ENCODE measurements at regions not wholly inside any gene's neighbourhood (a gene's known extent, or its start where the extent isn't known, plus 50 kb on each side); places are given as distances from the start of the nearest gene placed in this dataset.

- Histone ChIP-seq H2BK120ac (replicated peaks; ENCODE audit: low read depth, low read length) (peak overlapping the region; percentile 24), H3K18ac (ENCODE audit: extremely low read depth, low read length) (peak overlapping the region; percentile 64; the same call in 1 of the 2 replicates), H3K56ac (replicated peaks; ENCODE audit: insufficient read length, low read depth, low read length) (no peak overlapping the region), H3K36me3 (ENCODE audit: control insufficient read depth in 2 of 4, insufficient read depth in 4 of 4, low read length in 3 of 4) (no peaks in the 10 kb centered on the region), H3K23me2 (ENCODE audit: low read depth, low read length) (no peaks in the 10 kb centered on the region), H3K9me3 (ENCODE audit: insufficient read depth in 2 of 2, low read depth in 1 of 2, low read length in 1 of 2) (peaks cover 6 to 10% of the 10 kb centered on the region in 2 experiments; a peak in 2 of 4 replicates), H4K5ac (ENCODE audit: insufficient read length, low read depth, low read length) (no peak overlapping the region), H3K4me3 (ENCODE audit: extremely low read depth in 1 of 4, insufficient read depth in 2 of 4, low read depth in 3 of 4, low read length in 4 of 4) (no peak overlapping the region; a peak in 1 of 8 replicates), H3K23ac (ENCODE audit: insufficient read length) (no peak overlapping the region), H2AK5ac (ENCODE audit: low read depth, low read length) (no peak overlapping the region), H4K8ac (ENCODE audit: extremely low read depth, insufficient read depth, low read length) (no peak overlapping the region), H3K4me1 (replicated peaks in 1 of 4; ENCODE audit: control insufficient read depth in 3 of 4, insufficient read depth in 4 of 4, low read length in 3 of 4) (peaks cover 5 to 30% (median 20%) of the 10 kb centered on the region in 4 experiments), H2AFZ (ENCODE audit: low read length) (no peak overlapping the region), H2BK5ac (ENCODE audit: low read depth, low read length) (no peak overlapping the region), H4K20me1 (replicated peaks in 1 of 2; ENCODE audit: control insufficient read depth in 1 of 2, insufficient read depth in 2 of 2, low read length in 2 of 2) (no peaks in the 10 kb centered on the region), H2BK12ac (ENCODE audit: low read depth, low read length) (peak overlapping the region; percentile 23; the same call in 1 of the 2 replicates), H2BK15ac (ENCODE audit: low read length) (peak overlapping the region; percentile 22; the same call in 1 of the 2 replicates), H3K14ac (ENCODE audit: insufficient read length) (no peak overlapping the region), H3K79me1 (ENCODE audit: low read depth, low read length) (no peaks in the 10 kb centered on the region), H3K9ac (replicated peaks in 1 of 4; ENCODE audit: extremely low read depth in 1 of 4, low read depth in 3 of 4, low read length in 3 of 4) (no peak overlapping the region), H3K27ac (ENCODE audit: low read depth, low read length) (no peak overlapping the region), H3K4me2 (ENCODE audit: insufficient read depth in 1 of 2, low read depth in 2 of 2, low read length in 2 of 2) (0 out of 4 replicates have a peak overlapping the region, but pooled peaks of 1 of the 2 experiments have one; percentile 52), H3K27me3 (replicated peaks in 1 of 4; ENCODE audit: control insufficient read depth in 3 of 4, extremely low read depth in 1 of 4, insufficient read depth in 3 of 4, low read length in 3 of 4) (no peaks in the 10 kb centered on the region), H2BK20ac (ENCODE audit: low read length) (peak overlapping the region; percentile 50; the same call in 1 of the 2 replicates), H3K4ac (replicated peaks; ENCODE audit: insufficient read length, low read depth, low read length) (no peak overlapping the region), H3K79me2 (ENCODE audit: control insufficient read depth in 1 of 2, insufficient read depth in 2 of 2, low read length in 2 of 2) (no peaks in the 10 kb centered on the region), H4K91ac (replicated peaks; ENCODE audit: insufficient read length, low read length) (peak overlapping the region; percentile 67)
- no peak for DNase-seq (ENCODE audit: low read depth in 1 of 2, low spot score in 2 of 2)
- TF ChIP-seq SAP30 (IDR thresholded peaks at IDR 0.05; ENCODE audit: insufficient read depth, insufficient replicate concordance, low read length) (no peak), MAX (IDR thresholded peaks at IDR 0.05) (peak; percentile 86), GABPA (IDR thresholded peaks at IDR 0.05; ENCODE audit: borderline replicate concordance, insufficient read depth, low read length) (no peak), SRF (IDR thresholded peaks at IDR 0.05; ENCODE audit: low read depth, low read length) (no peak), USF2 (IDR thresholded peaks at IDR 0.05; ENCODE audit: low read length) (no peak)
- TF ChIP-seq, protein P1, sequence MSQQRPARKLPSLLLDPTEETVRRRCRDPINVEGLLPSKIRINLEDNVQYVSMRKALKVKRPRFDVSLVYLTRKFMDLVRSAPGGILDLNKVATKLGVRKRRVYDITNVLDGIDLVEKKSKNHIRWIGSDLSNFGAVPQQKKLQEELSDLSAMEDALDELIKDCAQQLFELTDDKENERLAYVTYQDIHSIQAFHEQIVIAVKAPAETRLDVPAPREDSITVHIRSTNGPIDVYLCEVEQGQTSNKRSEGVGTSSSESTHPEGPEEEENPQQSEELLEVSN (IDR thresholded peaks at IDR 0.05): peak; percentile 73
- ChIA-PET POLR2A (ENCODE audit: partially characterized antibody) (no interaction called here), CTCF (ENCODE audit: partially characterized antibody) (no interaction called here)
- FAIRE-seq: no peak
- WGBS, 2 experiments (ENCODE audit: extremely low coverage in 1 of 2, insufficient coverage in 1 of 2, insufficient read length in 1 of 2, insufficient replicate concordance in 2 of 2, low coverage in 1 of 2, low lambda C conversion rate in 2 of 2, missing lambda C conversion rate in 1 of 2): 78% methylated on average over 22 of the region's 22 CpGs; no CpG with 5 or more reads in 1 of the 2 experiments
Observed at GRCh38 chr2:236855866-236856847, 229.5 kb upstream of the COPS8 start.

All from H1 (cell line).